WTC11 (cell line): ENCODE measurements at regions not wholly inside any gene's neighbourhood (a gene's known extent, or its start where the extent isn't known, plus 50 kb on each side); places are given as distances from the start of the nearest gene placed in this dataset.

Source experiments
- ATAC-seq: fragments of 200-7000 bp; cut with Tn5 transposase; 2 replicates; pipeline ENCODE4 v1.10.0; 2021; ENCODE audit warnings: mild to moderate bottlenecking, moderate library complexity
- CTCF ChIA-PET: fragments of 300-600 bp; sonication (Branson Sonifier 250); formaldehyde crosslinking; loops from one replicate; lab custom pipeline; 2021; ENCODE audit warnings: antibody characterized with exemption; lab: Charles Lee
- POLR2A ChIA-PET: fragments of 350-600 bp; sonication (Branson Sonifier 250); formaldehyde crosslinking; loops from one replicate; lab custom pipeline; 2021; ENCODE audit warnings: antibody characterized with exemption; lab: Charles Lee
- DNase-seq: peaks from one replicate; pipeline ENCODE4 v3.0.0; 2021; ENCODE audit warnings: low spot score
- H3K27ac Mint-ChIP-seq: 2 replicates; pipeline ENCODE4 v1.8.0; 2021; ENCODE audit warnings: mixed read lengths
- H3K27me3 Mint-ChIP-seq: 2 replicates; pipeline ENCODE4 v1.8.0; 2021; ENCODE audit warnings: low read depth, mild to moderate bottlenecking, moderate library complexity, mixed read lengths
- H3K36me3 Mint-ChIP-seq: 2 replicates; pipeline ENCODE4 v1.8.0; 2021; ENCODE audit warnings: mixed read lengths
- H3K4me1 Mint-ChIP-seq: 2 replicates; pipeline ENCODE4 v1.8.0; 2022; ENCODE audit warnings: mixed read lengths
- H3K4me3 Mint-ChIP-seq: 2 replicates; pipeline ENCODE4 v1.8.0; 2021; ENCODE audit warnings: mild to moderate bottlenecking, moderate library complexity, mixed read lengths
- H3K9me3 Mint-ChIP-seq: 2 replicates; pipeline ENCODE4 v1.8.0; 2021; ENCODE audit warnings: mixed read lengths
- ESRRA ChIP-seq: sonication (generic); formaldehyde crosslinking; IDR thresholded peaks from 2 replicates; pipeline ENCODE4 v1.8.1; 2022; ENCODE audit warnings: mild to moderate bottlenecking, missing genetic modification reagents, borderline replicate concordance
- KAT7 ChIP-seq: sonication (generic); formaldehyde crosslinking; IDR thresholded peaks from 2 replicates; pipeline ENCODE4 v1.8.1; 2023; ENCODE audit warnings: missing genetic modification reagents, mild to moderate bottlenecking, borderline replicate concordance
- MYBL2 ChIP-seq: sonication (generic); formaldehyde crosslinking; IDR thresholded peaks from 2 replicates; pipeline ENCODE4 v1.8.1; 2023; ENCODE audit warnings: mild to moderate bottlenecking, moderate library complexity, missing genetic modification reagents
- NFATC4 ChIP-seq: fragments of 250-450 bp; sonication (Bioruptor Pico); IDR thresholded peaks from 2 replicates; pipeline ENCODE4 v1.9.0; 2021; ENCODE audit warnings: mild to moderate bottlenecking
- NR3C1 ChIP-seq: sonication (generic); formaldehyde crosslinking; conservative IDR thresholded peaks from 2 replicates; pipeline ENCODE4 v1.8.1; 2023; ENCODE audit warnings: low read depth, mild to moderate bottlenecking, missing genetic modification reagents
- OVOL2 ChIP-seq: fragments of 250-450 bp; sonication (Bioruptor Pico); IDR thresholded peaks from 2 replicates; pipeline ENCODE4 v1.9.0; 2021; ENCODE audit warnings: mild to moderate bottlenecking, borderline replicate concordance
- TEAD1 ChIP-seq: sonication (generic); formaldehyde crosslinking; IDR thresholded peaks from 2 replicates; pipeline ENCODE4 v1.8.0; 2022; ENCODE audit warnings: mild to moderate bottlenecking, missing genetic modification reagents
- ZBTB21 ChIP-seq: sonication (generic); formaldehyde crosslinking; IDR thresholded peaks from 2 replicates; pipeline ENCODE4 v1.8.1; 2023; ENCODE audit warnings: mild to moderate bottlenecking, missing genetic modification reagents, borderline replicate concordance
- ZNF396 ChIP-seq: fragments of 250-450 bp; sonication (Bioruptor Pico); IDR thresholded peaks from 2 replicates; pipeline ENCODE4 v1.8.0; 2021; ENCODE audit warnings: mild to moderate bottlenecking, moderate library complexity, borderline replicate concordance
- TF ChIP-seq, protein P1 (sequence below): sonication (generic); formaldehyde crosslinking; IDR thresholded peaks from 2 replicates; pipeline ENCODE4 v1.8.0; 2022; ENCODE audit warnings: missing genetic modification reagents
- TF ChIP-seq, protein P2 (sequence below): fragments of 250-450 bp; sonication (Bioruptor Pico); conservative IDR thresholded peaks from 2 replicates; pipeline ENCODE4 v1.9.0; 2021; ENCODE audit warnings: mild to moderate bottlenecking
- TF ChIP-seq, protein P3 (sequence below): sonication (generic); formaldehyde crosslinking; IDR thresholded peaks from 2 replicates; pipeline ENCODE4 v1.8.1; 2023; ENCODE audit warnings: mild to moderate bottlenecking, moderate library complexity, missing genetic modification reagents
- TF ChIP-seq, protein P4 (sequence below): fragments of 250-450 bp; sonication (Bioruptor Pico); IDR thresholded peaks from 2 replicates; pipeline ENCODE4 v1.9.0; 2021; ENCODE audit warnings: mild to moderate bottlenecking, borderline replicate concordance

DNA sequence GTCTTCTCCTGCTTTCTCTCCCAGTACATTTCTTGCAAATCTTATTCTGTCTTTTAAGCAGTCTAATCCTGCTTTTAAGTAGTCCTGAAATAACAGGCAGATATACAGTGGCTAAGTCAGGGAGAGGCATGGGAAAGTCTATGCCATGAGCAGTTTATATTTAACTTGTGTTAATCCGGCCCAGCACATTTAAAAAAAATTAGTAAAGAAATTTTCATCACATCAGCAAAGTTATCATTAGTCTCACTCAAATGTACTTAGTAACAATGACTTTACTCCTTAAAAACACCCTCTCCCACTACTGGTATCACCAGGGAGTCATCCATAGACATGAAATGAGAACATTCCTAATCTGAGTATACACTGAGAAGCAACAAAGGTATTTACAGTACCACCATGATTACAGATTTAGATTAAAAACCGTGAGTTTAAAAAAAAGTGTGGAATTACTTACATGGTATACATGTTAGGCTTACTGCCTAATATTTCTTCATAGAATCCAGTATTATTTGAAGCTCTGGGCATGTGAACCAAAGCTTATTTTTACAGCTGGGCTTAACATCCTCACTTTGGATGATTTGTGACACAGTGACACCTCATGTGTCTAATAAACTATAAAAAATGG is 75.9 kb upstream of the DAB2 start:
- no peak overlapping the region for H3K4me3 Mint-ChIP-seq
- TF ChIP-seq ZBTB21 (CRISPR knock-in tag) (no peak), NR3C1 (CRISPR knock-in tag) (no peak), OVOL2 (no peak), ZNF396 (no peak), MYBL2 (CRISPR knock-in tag) (no peak), KAT7 (CRISPR knock-in tag) (no peak), NFATC4 (CRISPR knock-in tag) (no peak), TEAD1 (CRISPR knock-in tag) (no peak), ESRRA (CRISPR knock-in tag) (no peak)
- TF ChIP-seq, protein P1, sequence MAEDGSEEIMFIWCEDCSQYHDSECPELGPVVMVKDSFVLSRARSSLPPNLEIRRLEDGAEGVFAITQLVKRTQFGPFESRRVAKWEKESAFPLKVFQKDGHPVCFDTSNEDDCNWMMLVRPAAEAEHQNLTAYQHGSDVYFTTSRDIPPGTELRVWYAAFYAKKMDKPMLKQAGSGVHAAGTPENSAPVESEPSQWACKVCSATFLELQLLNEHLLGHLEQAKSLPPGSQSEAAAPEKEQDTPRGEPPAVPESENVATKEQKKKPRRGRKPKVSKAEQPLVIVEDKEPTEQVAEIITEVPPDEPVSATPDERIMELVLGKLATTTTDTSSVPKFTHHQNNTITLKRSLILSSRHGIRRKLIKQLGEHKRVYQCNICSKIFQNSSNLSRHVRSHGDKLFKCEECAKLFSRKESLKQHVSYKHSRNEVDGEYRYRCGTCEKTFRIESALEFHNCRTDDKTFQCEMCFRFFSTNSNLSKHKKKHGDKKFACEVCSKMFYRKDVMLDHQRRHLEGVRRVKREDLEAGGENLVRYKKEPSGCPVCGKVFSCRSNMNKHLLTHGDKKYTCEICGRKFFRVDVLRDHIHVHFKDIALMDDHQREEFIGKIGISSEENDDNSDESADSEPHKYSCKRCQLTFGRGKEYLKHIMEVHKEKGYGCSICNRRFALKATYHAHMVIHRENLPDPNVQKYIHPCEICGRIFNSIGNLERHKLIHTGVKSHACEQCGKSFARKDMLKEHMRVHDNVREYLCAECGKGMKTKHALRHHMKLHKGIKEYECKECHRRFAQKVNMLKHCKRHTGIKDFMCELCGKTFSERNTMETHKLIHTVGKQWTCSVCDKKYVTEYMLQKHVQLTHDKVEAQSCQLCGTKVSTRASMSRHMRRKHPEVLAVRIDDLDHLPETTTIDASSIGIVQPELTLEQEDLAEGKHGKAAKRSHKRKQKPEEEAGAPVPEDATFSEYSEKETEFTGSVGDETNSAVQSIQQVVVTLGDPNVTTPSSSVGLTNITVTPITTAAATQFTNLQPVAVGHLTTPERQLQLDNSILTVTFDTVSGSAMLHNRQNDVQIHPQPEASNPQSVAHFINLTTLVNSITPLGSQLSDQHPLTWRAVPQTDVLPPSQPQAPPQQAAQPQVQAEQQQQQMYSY: no peak
- TF ChIP-seq, protein P2, sequence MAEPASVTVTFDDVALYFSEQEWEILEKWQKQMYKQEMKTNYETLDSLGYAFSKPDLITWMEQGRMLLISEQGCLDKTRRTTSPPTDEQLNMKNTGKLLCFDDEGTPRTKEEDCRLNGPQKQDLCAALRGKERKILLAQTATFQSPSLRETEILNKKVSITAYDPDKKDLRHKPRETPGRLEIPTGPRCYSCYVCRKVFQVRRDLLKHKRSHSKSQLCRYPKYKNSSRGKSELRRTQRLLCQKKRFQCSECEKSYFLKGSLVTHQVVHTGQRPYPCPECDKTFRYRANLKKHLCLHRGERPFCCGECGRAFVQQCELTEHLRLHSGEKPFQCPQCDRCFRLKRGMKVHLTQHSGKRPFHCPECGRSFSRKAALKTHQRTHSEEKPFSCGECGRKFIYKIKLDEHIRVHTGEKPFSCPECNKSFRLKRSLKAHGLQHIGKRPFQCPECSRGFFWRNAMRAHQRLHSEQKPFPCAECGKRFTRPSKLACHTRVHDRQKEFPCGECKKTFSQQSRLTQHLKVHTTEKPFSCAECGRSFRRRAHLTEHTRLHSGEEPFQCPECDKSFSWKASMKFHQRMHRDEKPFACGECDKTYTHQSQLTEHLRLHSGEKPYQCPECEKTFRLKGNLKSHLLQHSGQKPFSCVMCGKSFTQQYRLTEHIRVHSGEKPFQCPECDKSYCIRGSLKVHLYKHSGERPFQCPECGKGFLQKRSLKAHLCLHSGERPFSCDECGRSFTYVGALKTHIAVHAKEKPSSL (CRISPR knock-in tag): no peak
- TF ChIP-seq, protein P3, sequence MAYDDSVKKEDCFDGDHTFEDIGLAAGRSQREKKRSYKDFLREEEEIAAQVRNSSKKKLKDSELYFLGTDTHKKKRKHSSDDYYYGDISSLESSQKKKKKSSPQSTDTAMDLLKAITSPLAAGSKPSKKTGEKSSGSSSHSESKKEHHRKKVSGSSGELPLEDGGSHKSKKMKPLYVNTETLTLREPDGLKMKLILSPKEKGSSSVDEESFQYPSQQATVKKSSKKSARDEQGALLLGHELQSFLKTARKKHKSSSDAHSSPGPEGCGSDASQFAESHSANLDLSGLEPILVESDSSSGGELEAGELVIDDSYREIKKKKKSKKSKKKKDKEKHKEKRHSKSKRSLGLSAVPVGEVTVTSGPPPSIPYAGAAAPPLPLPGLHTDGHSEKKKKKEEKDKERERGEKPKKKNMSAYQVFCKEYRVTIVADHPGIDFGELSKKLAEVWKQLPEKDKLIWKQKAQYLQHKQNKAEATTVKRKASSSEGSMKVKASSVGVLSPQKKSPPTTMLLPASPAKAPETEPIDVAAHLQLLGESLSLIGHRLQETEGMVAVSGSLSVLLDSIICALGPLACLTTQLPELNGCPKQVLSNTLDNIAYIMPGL: no peak
- TF ChIP-seq, protein P4, sequence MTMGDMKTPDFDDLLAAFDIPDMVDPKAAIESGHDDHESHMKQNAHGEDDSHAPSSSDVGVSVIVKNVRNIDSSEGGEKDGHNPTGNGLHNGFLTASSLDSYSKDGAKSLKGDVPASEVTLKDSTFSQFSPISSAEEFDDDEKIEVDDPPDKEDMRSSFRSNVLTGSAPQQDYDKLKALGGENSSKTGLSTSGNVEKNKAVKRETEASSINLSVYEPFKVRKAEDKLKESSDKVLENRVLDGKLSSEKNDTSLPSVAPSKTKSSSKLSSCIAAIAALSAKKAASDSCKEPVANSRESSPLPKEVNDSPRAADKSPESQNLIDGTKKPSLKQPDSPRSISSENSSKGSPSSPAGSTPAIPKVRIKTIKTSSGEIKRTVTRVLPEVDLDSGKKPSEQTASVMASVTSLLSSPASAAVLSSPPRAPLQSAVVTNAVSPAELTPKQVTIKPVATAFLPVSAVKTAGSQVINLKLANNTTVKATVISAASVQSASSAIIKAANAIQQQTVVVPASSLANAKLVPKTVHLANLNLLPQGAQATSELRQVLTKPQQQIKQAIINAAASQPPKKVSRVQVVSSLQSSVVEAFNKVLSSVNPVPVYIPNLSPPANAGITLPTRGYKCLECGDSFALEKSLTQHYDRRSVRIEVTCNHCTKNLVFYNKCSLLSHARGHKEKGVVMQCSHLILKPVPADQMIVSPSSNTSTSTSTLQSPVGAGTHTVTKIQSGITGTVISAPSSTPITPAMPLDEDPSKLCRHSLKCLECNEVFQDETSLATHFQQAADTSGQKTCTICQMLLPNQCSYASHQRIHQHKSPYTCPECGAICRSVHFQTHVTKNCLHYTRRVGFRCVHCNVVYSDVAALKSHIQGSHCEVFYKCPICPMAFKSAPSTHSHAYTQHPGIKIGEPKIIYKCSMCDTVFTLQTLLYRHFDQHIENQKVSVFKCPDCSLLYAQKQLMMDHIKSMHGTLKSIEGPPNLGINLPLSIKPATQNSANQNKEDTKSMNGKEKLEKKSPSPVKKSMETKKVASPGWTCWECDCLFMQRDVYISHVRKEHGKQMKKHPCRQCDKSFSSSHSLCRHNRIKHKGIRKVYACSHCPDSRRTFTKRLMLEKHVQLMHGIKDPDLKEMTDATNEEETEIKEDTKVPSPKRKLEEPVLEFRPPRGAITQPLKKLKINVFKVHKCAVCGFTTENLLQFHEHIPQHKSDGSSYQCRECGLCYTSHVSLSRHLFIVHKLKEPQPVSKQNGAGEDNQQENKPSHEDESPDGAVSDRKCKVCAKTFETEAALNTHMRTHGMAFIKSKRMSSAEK (CRISPR knock-in tag): no peak
- no peak for DNase-seq
- ChIA-PET CTCF (interaction anchor here (1.6 kb wide), 1 partner anchor 125 kb away, joined by 3 read pairs; no protein-coding TSS in a partner anchor), POLR2A (no interaction called here)
- H3K36me3 Mint-ChIP-seq: no peaks in the 10 kb centered on the region
- no peaks in the 10 kb centered on the region for H3K9me3 Mint-ChIP-seq
- no peak overlapping the region for H3K27ac Mint-ChIP-seq
- ATAC-seq: no peak
- H3K4me1 Mint-ChIP-seq: peaks cover 3% of the 10 kb centered on the region; the same call in 1 of the 2 replicates
- no peaks in the 10 kb centered on the region for H3K27me3 Mint-ChIP-seq
